ENCODE measurements at regions not wholly inside any gene's neighbourhood (a gene's known extent, or its start where the extent isn't known, plus 50 kb on each side); places are given as distances from the start of the nearest gene placed in this dataset.

- H3K4me1 Mint-ChIP-seq (ENCODE audit: low read depth): peaks cover 28% of the 10 kb centered on the region
- Histone ChIP-seq H3K4me1 (ENCODE audit: insufficient read depth, low read length) (peaks cover 9% of the 10 kb centered on the region), H3K27me3 (ENCODE audit: control insufficient read depth in 1 of 2, insufficient read depth in 2 of 2, low read length in 2 of 2) (no peaks in the 10 kb centered on the region), H3K4me3 (ENCODE audit: low read length) (no peak overlapping the region), H3K9me3 (ENCODE audit: control insufficient read depth in 1 of 2, insufficient read depth in 1 of 2, low read length in 2 of 2) (no peaks in the 10 kb centered on the region), H3K36me3 (ENCODE audit: insufficient read depth, low read length) (no peaks in the 10 kb centered on the region), H3K27ac (ENCODE audit: low read depth in 1 of 2, low read length in 2 of 2) (peak overlapping the region in 1 of 2 donors; percentile 1)
- POLR2A ChIA-PET: interaction anchor here (0.6 kb wide), 1 partner anchor 661 kb away, joined by 4 read pairs; no protein-coding TSS in a partner anchor
- intact Hi-C loops (cut with DNase I, micrococcal nuclease): no loop called here
- CTCF ChIA-PET: no interaction called here
- H3K4me3 Mint-ChIP-seq: peak overlapping the region; percentile 1
- TF ChIP-seq CTCF (IDR thresholded peaks at IDR 0.05): no peak
- peaks cover 2% of the 10 kb centered on the region for H3K9me3 Mint-ChIP-seq
- DNase-seq (peak in 3 of 14 experiments; percentile 10 to 65 (median 52)), ATAC-seq (ENCODE audit: poor library complexity) (peak; percentile 49)
- H3K27me3 Mint-ChIP-seq: no peaks in the 10 kb centered on the region
- H3K27ac Mint-ChIP-seq: peak overlapping the region; percentile 81
- H3K36me3 Mint-ChIP-seq (ENCODE audit: low read depth): peaks cover 4% of the 10 kb centered on the region
Observed at GRCh38 chr4:23333556-23333945, 556.3 kb downstream of the PPARGC1A start.

- Mint-ChIP-seq H3K27ac (peak overlapping the region; percentile 22), H3K4me3 (no peak overlapping the region), H3K36me3 (ENCODE audit: low read depth) (peaks cover 4% of the 10 kb centered on the region), H3K9me3 (no peaks in the 10 kb centered on the region), H3K4me1 (ENCODE audit: low read depth) (peaks cover 28% of the 10 kb centered on the region), H3K27me3 (no peaks in the 10 kb centered on the region)
- Histone ChIP-seq H3K27me3 (ENCODE audit: control insufficient read depth in 1 of 2, insufficient read depth in 2 of 2, low read length in 2 of 2) (no peaks in the 10 kb centered on the region), H3K9me3 (ENCODE audit: control insufficient read depth in 1 of 2, insufficient read depth in 1 of 2, low read length in 2 of 2) (no peaks in the 10 kb centered on the region), H3K27ac (ENCODE audit: low read depth in 1 of 2, low read length in 2 of 2) (no peak overlapping the region), H3K36me3 (ENCODE audit: insufficient read depth, low read length) (no peaks in the 10 kb centered on the region), H3K4me3 (ENCODE audit: low read length) (no peak overlapping the region), H3K4me1 (ENCODE audit: insufficient read depth, low read length) (peaks cover 9% of the 10 kb centered on the region)
- ATAC-seq (ENCODE audit: poor library complexity): no peak
- ChIA-PET POLR2A (no interaction called here), CTCF (no interaction called here)
- intact Hi-C loops (cut with DNase I, micrococcal nuclease): no loop called here
- DNase-seq: no peak
- no peak for TF ChIP-seq CTCF (IDR thresholded peaks at IDR 0.05)
Observed at GRCh38 chr4:23332313-23332712, 557.5 kb downstream of the PPARGC1A start.

GRCh38 chr4:23327120-23327519 is 562.7 kb downstream of the PPARGC1A start:
- H3K36me3 ChIP-seq (ENCODE audit: insufficient read depth, low read length): no peaks in the 10 kb centered on the region
- DNase-seq: no peak
- H3K4me1 ChIP-seq (ENCODE audit: insufficient read depth, low read length): no peaks in the 10 kb centered on the region
- no peaks in the 10 kb centered on the region for H3K27me3 ChIP-seq (ENCODE audit: control insufficient read depth in 1 of 2, insufficient read depth in 2 of 2, low read length in 2 of 2)
- Mint-ChIP-seq H3K9me3 (no peaks in the 10 kb centered on the region), H3K4me1 (ENCODE audit: low read depth) (no peaks in the 10 kb centered on the region), H3K4me3 (no peak overlapping the region), H3K27ac (no peak overlapping the region), H3K36me3 (ENCODE audit: low read depth) (no peaks in the 10 kb centered on the region), H3K27me3 (no peaks in the 10 kb centered on the region)
- no peaks in the 10 kb centered on the region for H3K9me3 ChIP-seq (ENCODE audit: control insufficient read depth in 1 of 2, insufficient read depth in 1 of 2, low read length in 2 of 2)
- H3K27ac ChIP-seq (ENCODE audit: low read depth in 1 of 2, low read length in 2 of 2): no peak overlapping the region
- intact Hi-C loops (cut with DNase I, micrococcal nuclease): no loop called here
- H3K4me3 ChIP-seq (ENCODE audit: low read length): no peak overlapping the region
- TF ChIP-seq CTCF (IDR thresholded peaks at IDR 0.05): no peak
- ChIA-PET POLR2A (no interaction called here), CTCF (no interaction called here)
- ATAC-seq (ENCODE audit: poor library complexity): no peak

All from CD4-positive, alpha-beta T cell (primary cell).